NT2/D1 (cell line): ENCODE measurements at regions not wholly inside any gene's neighbourhood (a gene's known extent, or its start where the extent isn't known, plus 50 kb on each side); places are given as distances from the start of the nearest gene placed in this dataset.
"Not testable (repeated sequence)": the region's sequence is repeated elsewhere in the genome, so short reads cannot be mapped to it uniquely, and the experiment has no call there.

Source experiments
- SUZ12 ChIP-seq: IDR thresholded peaks from 2 replicates; pipeline ENCODE4 v1.6.1; 2011; ENCODE audit not compliant: insufficient read length, insufficient read depth; ENCODE audit errors: extremely low read depth
- ZNF274 ChIP-seq: IDR thresholded peaks from 2 replicates; pipeline ENCODE4 v1.6.1; 2011; ENCODE audit warnings: mild to moderate bottlenecking, low read depth, low read length

DNA sequence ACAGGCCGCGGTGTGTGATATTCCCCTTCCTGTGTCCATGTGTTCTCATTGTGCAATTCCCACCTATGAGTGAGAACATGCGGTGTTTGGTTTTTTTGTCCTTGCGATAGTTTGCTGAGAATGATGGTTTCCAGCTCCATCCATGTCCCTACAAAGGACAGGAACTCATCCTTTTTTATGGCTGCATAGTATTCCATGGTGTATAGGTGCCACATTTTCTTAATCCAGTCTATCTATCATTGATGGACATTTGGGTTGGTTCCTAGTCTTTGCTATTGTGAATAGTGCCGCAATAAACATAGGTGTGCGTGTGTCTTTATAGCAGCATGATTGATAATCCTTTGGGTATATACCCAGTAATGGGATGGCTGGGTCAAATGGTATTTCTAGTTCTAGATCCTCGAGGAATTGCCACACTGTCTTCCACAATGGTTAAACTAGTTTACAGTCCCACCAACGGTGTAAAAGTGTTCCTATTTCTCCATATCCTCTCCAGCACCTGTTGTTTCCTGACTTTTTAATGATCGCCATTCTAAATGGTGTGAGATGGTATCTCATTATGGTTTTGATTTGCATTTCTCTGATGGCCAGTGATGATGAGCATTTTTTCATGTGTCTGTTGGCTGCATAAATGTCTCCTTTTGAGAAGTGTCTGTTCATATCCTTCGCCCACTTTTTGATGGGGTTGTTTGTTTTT is 125.1 kb downstream of the USP22 start:
- not testable (repeated sequence) for TF ChIP-seq SUZ12, ZNF274
